Lung (tissue), 9 donors: ENCODE measurements at regions not wholly inside any gene's neighbourhood (a gene's known extent, or its start where the extent isn't known, plus 50 kb on each side); places are given as distances from the start of the nearest gene placed in this dataset.
"Not testable (repeated sequence)": the region's sequence is repeated elsewhere in the genome, so short reads cannot be mapped to it uniquely, and the experiment has no call there.

Experiments used
- ATAC-seq: fragments of 200-7000 bp; cut with Tn5 transposase; one replicate; pipeline ENCODE4 v1.9.1; 2020; ENCODE audit warnings: moderate number of reproducible peaks; ENCODE audit not compliant: insufficient read depth, low FRiP score
- DNase-seq, 3 donors: peaks; one replicate each; pipeline ENCODE4 v3.0.0-alpha.2; 2013 to 2017
- H3K27ac ChIP-seq, 2 donors: one replicate each; pipeline ENCODE4 v1.5.1; 2013; ENCODE audit warnings: mild to moderate bottlenecking in 2 of 2, moderate library complexity in 2 of 2, control low read depth in 1 of 2, inconsistent platforms in 1 of 2, low read depth in 1 of 2, low read length in 1 of 2
- H3K27me3 ChIP-seq, 3 donors: one replicate each; pipeline ENCODE4 v1.5.1; 2013; ENCODE audit warnings: low read length in 2 of 3; ENCODE audit not compliant: control insufficient read depth in 3 of 3, insufficient read depth in 3 of 3
- H3K36me3 ChIP-seq, 4 donors: one replicate each; pipeline ENCODE4 v1.5.1; 2013; ENCODE audit warnings: low read length in 4 of 4, mild to moderate bottlenecking in 1 of 4, moderate library complexity in 1 of 4; ENCODE audit not compliant: control insufficient read depth in 4 of 4, insufficient read depth in 4 of 4
- H3K4me1 ChIP-seq, 5 donors: one replicate each; pipeline ENCODE4 v1.5.1; 2013; ENCODE audit warnings: low read length in 5 of 5, mild to moderate bottlenecking in 2 of 5, moderate library complexity in 1 of 5; ENCODE audit not compliant: control insufficient read depth in 5 of 5, insufficient read depth in 5 of 5
- H3K4me3 ChIP-seq: one replicate; pipeline ENCODE4 v1.5.1; 2013; ENCODE audit warnings: mild to moderate bottlenecking, control low read depth, moderate library complexity
- H3K9ac ChIP-seq, 2 donors: one replicate each; pipeline ENCODE4 v1.5.1; 2013; ENCODE audit warnings: low read length in 2 of 2, control low read depth in 1 of 2; ENCODE audit not compliant: insufficient read depth in 1 of 2
- H3K9me3 ChIP-seq, 4 donors: one replicate each; pipeline ENCODE4 v1.5.1; 2013; ENCODE audit warnings: low read length in 3 of 4, mild to moderate bottlenecking in 1 of 4, moderate library complexity in 1 of 4; ENCODE audit not compliant: control insufficient read depth in 4 of 4, insufficient read depth in 3 of 4
- WGBS, 2 donors: extraction: QIAGEN DNeasy Blood & Tissue Kit; methylation state at CpG; one replicate each; pipeline ENCODE4 v1.1.7; 2013; 5-methylcytosine and 5-hydroxymethylcytosine counted together
- donor health status: Bipolar disorder and iron deficiency.
- donor health status: healthy.
- donor health status: DM: yes; HTN: yes; CAD: no.

- H3K9ac ChIP-seq, H3K27me3 ChIP-seq, H3K4me1 ChIP-seq, ATAC-seq, H3K4me3 ChIP-seq, H3K36me3 ChIP-seq, DNase-seq, H3K27ac ChIP-seq: not testable (repeated sequence)
- WGBS, 2 donors = 81 to 82% methylated on average over 13 of the region's 13 CpGs
- peaks cover 0 to 29% (median 2%) of the 10 kb centered on the region in 4 donors for H3K9me3 ChIP-seq
These were observed 290.2 kb downstream of the GOLGA6L6 start for GRCh38 chr15:20251214-20252005.

GRCh38 chr15:20250206-20250605 lies 291.4 kb downstream of the GOLGA6L6 start:
- WGBS, 2 donors = 48 to 67% methylated on average over 3 of the region's 3 CpGs
- H3K9me3 ChIP-seq = peaks cover 0 to 34% (median 3%) of the 10 kb centered on the region in 4 donors
- not testable (repeated sequence) for ATAC-seq, H3K36me3 ChIP-seq, H3K4me3 ChIP-seq, DNase-seq, H3K9ac ChIP-seq, H3K27ac ChIP-seq, H3K27me3 ChIP-seq, H3K4me1 ChIP-seq

- 73 to 80% methylated on average over 2 of the region's 2 CpGs for WGBS, 2 donors
- ATAC-seq, H3K4me3 ChIP-seq, H3K4me1 ChIP-seq, DNase-seq, H3K9ac ChIP-seq, H3K27me3 ChIP-seq, H3K36me3 ChIP-seq, H3K27ac ChIP-seq: not testable (repeated sequence)
- H3K9me3 ChIP-seq = peaks cover 0 to 34% (median 3%) of the 10 kb centered on the region in 4 donors
These were observed 292.0 kb downstream of the GOLGA6L6 start for GRCh38 chr15:20249677-20249970.

- H3K9ac ChIP-seq, H3K27me3 ChIP-seq, DNase-seq, H3K4me1 ChIP-seq, H3K4me3 ChIP-seq, ATAC-seq, H3K36me3 ChIP-seq, H3K27ac ChIP-seq: not testable (repeated sequence)
- H3K9me3 ChIP-seq = peaks cover 0 to 34% (median 4%) of the 10 kb centered on the region in 4 donors
- WGBS, 2 donors = 82% methylated on average over 4 of the region's 4 CpGs
These were observed 293.2 kb downstream of the GOLGA6L6 start for GRCh38 chr15:20248434-20248833.

GRCh38 chr15:20247137-20247536 lies 294.5 kb downstream of the GOLGA6L6 start:
- H3K36me3 ChIP-seq, H3K27me3 ChIP-seq, H3K9ac ChIP-seq, H3K4me1 ChIP-seq, DNase-seq, H3K27ac ChIP-seq, H3K4me3 ChIP-seq, ATAC-seq: not testable (repeated sequence)
- 67 to 76% methylated on average over 6 of the region's 6 CpGs for WGBS, 2 donors
- H3K9me3 ChIP-seq = peaks cover 0 to 29% (median 4%) of the 10 kb centered on the region in 4 donors

GRCh38 chr15:20246624-20247023 lies 295.0 kb downstream of the GOLGA6L6 start:
- DNase-seq, H3K4me3 ChIP-seq, H3K4me1 ChIP-seq, ATAC-seq, H3K27ac ChIP-seq, H3K27me3 ChIP-seq, H3K9ac ChIP-seq, H3K36me3 ChIP-seq: not testable (repeated sequence)
- 60 to 68% methylated on average over 8 of the region's 8 CpGs for WGBS, 2 donors
- peaks cover 0 to 26% (median 4%) of the 10 kb centered on the region in 4 donors for H3K9me3 ChIP-seq

GRCh38 chr15:20245856-20246255 lies 295.7 kb downstream of the GOLGA6L6 start:
- not testable (repeated sequence) for H3K27ac ChIP-seq, DNase-seq, H3K27me3 ChIP-seq, ATAC-seq, H3K9ac ChIP-seq, H3K36me3 ChIP-seq, H3K4me1 ChIP-seq, H3K4me3 ChIP-seq
- 76 to 78% methylated on average over 3 of the region's 3 CpGs for WGBS, 2 donors
- H3K9me3 ChIP-seq = peaks cover 0 to 27% (median 4%) of the 10 kb centered on the region in 4 donors

GRCh38 chr15:20244792-20245191 lies 296.8 kb downstream of the GOLGA6L6 start:
- not testable (repeated sequence) for H3K27me3 ChIP-seq, H3K27ac ChIP-seq, ATAC-seq, DNase-seq, H3K36me3 ChIP-seq, H3K4me1 ChIP-seq, H3K9ac ChIP-seq, H3K4me3 ChIP-seq
- 84 to 85% methylated on average over 17 of the region's 17 CpGs for WGBS, 2 donors
- H3K9me3 ChIP-seq = peaks cover 0 to 31% (median 4%) of the 10 kb centered on the region in 4 donors
